Activated CD4-positive, alpha-beta T cell treated with anti-CD3 and anti-CD28 coated beads for 48 hours (primary cell): ENCODE measurements at regions not wholly inside any gene's neighbourhood (a gene's known extent, or its start where the extent isn't known, plus 50 kb on each side); places are given as distances from the start of the nearest gene placed in this dataset.
A peak's percentile ranks its signal among the peaks of the same experiment; 100 is the strongest.
"Not testable (repeated sequence)": the region's sequence is repeated elsewhere in the genome, so short reads cannot be mapped to it uniquely, and the experiment has no call there.

ENCODE experiments used
- DNase-seq: peaks from one replicate; pipeline ENCODE4 v3.0.0-alpha.2; 2020

GRCh38 chr6:112522587-112522986 is 175.5 kb downstream of the RFPL4B start:
- DNase-seq, result no peak

GRCh38 chr6:112524071-112524470 is 176.9 kb downstream of the RFPL4B start:
- DNase-seq, result no peak

GRCh38 chr6:112525749-112526148 is 178.6 kb downstream of the RFPL4B start:
- DNase-seq, result no peak

GRCh38 chr6:112526594-112526993 is 179.5 kb downstream of the RFPL4B start:
- no peak for DNase-seq

- not testable (repeated sequence) for DNase-seq
These were observed 181.2 kb downstream of the RFPL4B start for GRCh38 chr6:112528306-112528705.

- DNase-seq, result no peak
These were observed 188.7 kb downstream of the RFPL4B start for GRCh38 chr6:112535816-112536215.

- DNase-seq, result no peak
These were observed 192.2 kb downstream of the RFPL4B start for GRCh38 chr6:112539355-112539754.

- DNase-seq, result peak; percentile 9
These were observed 194.7 kb downstream of the RFPL4B start for GRCh38 chr6:112541847-112542246.

GRCh38 chr6:112547321-112548085 is 200.4 kb downstream of the RFPL4B start:
- not testable (repeated sequence) for DNase-seq

GRCh38 chr6:112549749-112550148 is 202.6 kb downstream of the RFPL4B start:
- no peak for DNase-seq

GRCh38 chr6:112557435-112557834 is 210.3 kb downstream of the RFPL4B start:
- DNase-seq, result no peak

- no peak for DNase-seq
These were observed 210.8 kb downstream of the RFPL4B start for GRCh38 chr6:112557961-112558360.

- DNase-seq, result no peak
These were observed 213.5 kb downstream of the RFPL4B start for GRCh38 chr6:112560651-112561050.

- DNase-seq, result no peak
These were observed 215.4 kb downstream of the RFPL4B start for GRCh38 chr6:112562301-112563231.

- no peak for DNase-seq
These were observed 216.2 kb downstream of the RFPL4B start for GRCh38 chr6:112563368-112563767.

GRCh38 chr6:112568066-112568465 is 220.9 kb downstream of the RFPL4B start:
- DNase-seq, result no peak

- no peak for DNase-seq
These were observed 224.5 kb downstream of the RFPL4B start for GRCh38 chr6:112571488-112572270.

GRCh38 chr6:112574190-112574589 is 227.1 kb downstream of the RFPL4B start:
- DNase-seq, result no peak

- DNase-seq, result no peak
These were observed 228.2 kb downstream of the RFPL4B start for GRCh38 chr6:112575309-112575834.

GRCh38 chr6:112576423-112576822 is 229.3 kb downstream of the RFPL4B start:
- DNase-seq, result no peak

- DNase-seq, result no peak
These were observed 232.5 kb downstream of the RFPL4B start for GRCh38 chr6:112579601-112580000.

- no peak for DNase-seq
These were observed 233.9 kb downstream of the RFPL4B start for GRCh38 chr6:112581015-112581414.

GRCh38 chr6:112590326-112590725 is 243.2 kb downstream of the RFPL4B start:
- no peak for DNase-seq
